ENCODE measurements at regions not wholly inside any gene's neighbourhood (a gene's known extent, or its start where the extent isn't known, plus 50 kb on each side); places are given as distances from the start of the nearest gene placed in this dataset. TPM values are rescaled to one million over a fixed set of nuclear protein-coding genes. Genes with fewer than 3 reads are reported as not detected.

- no peak for FAIRE-seq
- no peak for DNase-seq (ENCODE audit: low spot score in 2 of 2)
These were observed 171.3 kb downstream of the BCL11B start for GRCh38 chr14:99100497-99101270.

- FAIRE-seq: no peak
These were observed 170.0 kb downstream of the BCL11B start for GRCh38 chr14:99101855-99102461.

GRCh38 chr14:99116741-99117295 is 155.2 kb downstream of the BCL11B start:
- DNase-seq (ENCODE audit: low spot score in 2 of 2): no peak
- FAIRE-seq: no peak

More at GRCh38 chr14:99101855-99102461, 170.0 kb downstream of the BCL11B start:
- DNase-seq (ENCODE audit: low spot score in 2 of 2): no peak

- FAIRE-seq: no peak
These were observed 154.3 kb downstream of the BCL11B start for GRCh38 chr14:99117671-99118045.

GRCh38 chr14:99118046-99118721 is 153.8 kb downstream of the BCL11B start:
- DNase-seq (ENCODE audit: low spot score in 2 of 2): no peak
- FAIRE-seq: no peak

More at GRCh38 chr14:99117671-99118045, 154.3 kb downstream of the BCL11B start:
- DNase-seq (ENCODE audit: low spot score in 2 of 2): no peak

- FAIRE-seq (no peak), DNase-seq (ENCODE audit: low spot score in 2 of 2) (no peak)
These were observed 153.1 kb downstream of the BCL11B start for GRCh38 chr14:99118946-99119345.

Small RNA genes lying in the stretch of these regions (small RNA-seq; reads per million reads assigned to genes)
- not detected for gene AL162151.2
- not detected for gene RN7SL714P
